SK-N-SH (cell line): ENCODE measurements at regions not wholly inside any gene's neighbourhood (a gene's known extent, or its start where the extent isn't known, plus 50 kb on each side); places are given as distances from the start of the nearest gene placed in this dataset.
"Not testable (repeated sequence)": the region's sequence is repeated elsewhere in the genome, so short reads cannot be mapped to it uniquely, and the experiment has no call there.

Source experiments
- CTCF ChIA-PET: fragments of 300-600, 350-600 bp; formaldehyde crosslinking; extraction: SDS; loops from one replicate; lab custom pipeline; 2021; lab: Yijun Ruan, JAX
- POLR2A ChIA-PET: fragments of 350-600 bp; sonication (Branson Sonifier 250); formaldehyde crosslinking; extraction: SDS; loops from one replicate; lab custom pipeline; 2020; ENCODE audit warnings: antibody characterized with exemption, inconsistent platforms; lab: Yijun Ruan, JAX
- DNase-seq: peaks from one replicate; pipeline ENCODE4 v3.0.0; 2012
- H2AFZ ChIP-seq: fragments of 200-600 bp; sonication (generic); 2 replicates; pipeline ENCODE4 v1.8.1; 2016; ENCODE audit warnings: antibody characterized with exemption, mild to moderate bottlenecking, low read depth
- H3F3A ChIP-seq: fragments of 200-600 bp; sonication (generic); replicated peaks from 2 replicates; pipeline ENCODE3; 2016; ENCODE audit warnings: antibody characterized with exemption, mild to moderate bottlenecking; ENCODE audit not compliant: insufficient read depth
- H3K27ac ChIP-seq, 2 experiments: fragments of 200-500 bp in 1 of 2; fragments of 200-600 bp in 1 of 2; sonication (Bioruptor generic) in 1 of 2; sonication (generic), shearing (Covaris generic) in 1 of 2; 2 replicates each; pipeline versions ENCODE4 v1.5.1 to v1.6.1; 2014 to 2016; ENCODE audit warnings: low read depth in 2 of 2, inconsistent platforms in 1 of 2, low read length in 1 of 2, mild to moderate bottlenecking in 1 of 2, mixed read lengths in 1 of 2
- H3K27me3 ChIP-seq: fragments of 200-600 bp; sonication (generic), shearing (Covaris generic); 2 replicates; pipeline ENCODE4 v1.6.1; 2016; ENCODE audit warnings: mixed run types; ENCODE audit not compliant: insufficient read depth
- H3K36me3 ChIP-seq, 2 experiments: fragments of 200-500 bp in 1 of 2; fragments of 200-600 bp in 1 of 2; sonication (Bioruptor generic) in 1 of 2; sonication (generic) in 1 of 2; replicated peaks in 1 of 2; 2 replicates each; pipeline versions ENCODE3 to v1.5.1; 2014 to 2016; ENCODE audit warnings: low read length in 1 of 2, mild to moderate bottlenecking in 1 of 2; ENCODE audit not compliant: insufficient read depth in 2 of 2, control insufficient read depth in 1 of 2
- H3K4me1 ChIP-seq, 2 experiments: fragments of 200-500 bp in 1 of 2; fragments of 200-600 bp in 1 of 2; sonication (Bioruptor generic) in 1 of 2; sonication (generic), shearing (Covaris generic) in 1 of 2; 2 replicates each; pipeline versions ENCODE4 v1.5.1 to v1.6.1; 2014 to 2016; ENCODE audit warnings: low read depth in 1 of 2, low read length in 1 of 2, mixed run types in 1 of 2; ENCODE audit not compliant: insufficient read depth in 2 of 2, control insufficient read depth in 1 of 2
- H3K4me2 ChIP-seq: fragments of 200-600 bp; sonication (generic), shearing (Covaris generic); 2 replicates; pipeline ENCODE4 v1.6.1; 2017; ENCODE audit warnings: mixed run types
- H3K4me3 ChIP-seq, 2 experiments: fragments of 200-500 bp in 1 of 2; fragments of 200-600 bp in 1 of 2; sonication (Bioruptor generic) in 1 of 2; sonication (generic), shearing (Covaris generic) in 1 of 2; 2 replicates each; pipeline versions ENCODE4 v1.5.1 to v1.8.1; 2014 to 2016; ENCODE audit warnings: low read depth in 2 of 2, inconsistent platforms in 1 of 2, low read length in 1 of 2, mild to moderate bottlenecking in 1 of 2, mixed read lengths in 1 of 2, moderate library complexity in 1 of 2
- H3K79me2 ChIP-seq: fragments of 200-600 bp; sonication (generic); 2 replicates; pipeline ENCODE4 v1.8.1; 2017; ENCODE audit warnings: mild to moderate bottlenecking; ENCODE audit not compliant: insufficient read depth
- H3K9ac ChIP-seq: fragments of 200-600 bp; sonication (generic); 2 replicates; pipeline ENCODE4 v1.6.1; 2017; ENCODE audit warnings: mixed run types
- H3K9me2 ChIP-seq: fragments of 200-600 bp; sonication (generic); 2 replicates; pipeline ENCODE4 v1.6.1; 2017; ENCODE audit warnings: mixed run types
- H3K9me3 ChIP-seq: fragments of 200-600 bp; sonication (generic); 2 replicates; pipeline ENCODE4 v1.6.1; 2017; ENCODE audit warnings: mixed run types, mild to moderate bottlenecking, moderate library complexity
- H4K20me1 ChIP-seq: fragments of 200-600 bp; sonication (generic); 2 replicates; pipeline ENCODE4 v1.6.1; 2017; ENCODE audit warnings: mild to moderate bottlenecking, mixed run types; ENCODE audit not compliant: insufficient read depth
- CHD2 ChIP-seq: fragments of 150-350 bp; IDR thresholded peaks from 2 replicates; pipeline ENCODE4 v1.6.1; 2018; ENCODE audit warnings: low read length; ENCODE audit not compliant: partially characterized antibody
- EP300 ChIP-seq, 2 experiments: IDR thresholded peaks; 2 replicates each; pipeline versions ENCODE4 v1.4.0 to v1.6.1; 2012; ENCODE audit warnings: borderline replicate concordance in 1 of 2, low read depth in 1 of 2, low read length in 1 of 2
- EZH2phosphoT487 ChIP-seq: fragments of 200-600 bp; sonication (generic); IDR thresholded peaks from 2 replicates; pipeline ENCODE4 v1.6.1; 2017; ENCODE audit warnings: low read depth, mixed run types, mild to moderate bottlenecking, antibody characterized with exemption, moderate library complexity, borderline replicate concordance
- FOXM1 ChIP-seq: IDR thresholded peaks from 2 replicates; pipeline ENCODE4 v1.4.0; 2012; ENCODE audit warnings: low read depth, mild to moderate bottlenecking
- JUND ChIP-seq: IDR thresholded peaks from 2 replicates; pipeline ENCODE4 v1.4.0; 2012
- MAX ChIP-seq: IDR thresholded peaks from 2 replicates; pipeline ENCODE4 v1.4.0; 2012; ENCODE audit warnings: low read depth
- NFIC ChIP-seq: IDR thresholded peaks from 2 replicates; pipeline ENCODE4 v1.4.0; 2012; ENCODE audit warnings: borderline replicate concordance
- NRF1 ChIP-seq: IDR thresholded peaks from 2 replicates; pipeline ENCODE4 v1.6.1; 2012; ENCODE audit warnings: low read depth, mild to moderate bottlenecking, low read length
- SIN3A ChIP-seq: IDR thresholded peaks from 2 replicates; pipeline ENCODE4 v1.6.1; 2012; ENCODE audit warnings: low read depth, mild to moderate bottlenecking, low read length, moderate library complexity, borderline replicate concordance
- USF2 ChIP-seq: fragments of 150-350 bp; IDR thresholded peaks from 2 replicates; pipeline ENCODE4 v1.6.1; 2017; ENCODE audit warnings: antibody characterized with exemption, low read length, low read depth, borderline replicate concordance
- ZBTB33 ChIP-seq: IDR thresholded peaks from 2 replicates; pipeline ENCODE4 v1.4.0; 2012; ENCODE audit warnings: low read depth, borderline replicate concordance
- WGBS: methylation state at CpG from one replicate; pipeline ENCODE4 v1.1.6; 2017; ENCODE audit warnings: low lambda C conversion rate; 5-methylcytosine and 5-hydroxymethylcytosine counted together

- Histone ChIP-seq H3F3A (no peaks in the 10 kb centered on the region), H3K4me3 (no peak overlapping the region), H3K9me2 (no peaks in the 10 kb centered on the region), H3K9me3 (no peaks in the 10 kb centered on the region), H4K20me1 (no peaks in the 10 kb centered on the region), H3K36me3 (no peaks in the 10 kb centered on the region), H3K27ac (no peak overlapping the region), H3K4me1 (no peaks in the 10 kb centered on the region), H2AFZ (no peak overlapping the region), H3K79me2 (no peaks in the 10 kb centered on the region), H3K27me3 (0 out of 2 replicates have a peak, but pooled peaks cover 7% of the 10 kb centered on the region), H3K9ac (no peak overlapping the region), H3K4me2 (no peak overlapping the region)
- ChIA-PET POLR2A (no interaction called here), CTCF (interaction anchor here (1.4 kb wide), 1 partner anchor 9 kb away, joined by 6 read pairs; no protein-coding TSS in a partner anchor)
- no peak for DNase-seq
- 3% methylated on average over 1 of the region's 1 CpG for WGBS
- TF ChIP-seq EP300 (IDR thresholded peaks at IDR 0.05; ENCODE audit: borderline replicate concordance in 1 of 2, low read depth in 1 of 2, low read length in 1 of 2), result no peak
- TF ChIP-seq CHD2, result no peak
- TF ChIP-seq ZBTB33, result no peak
- TF ChIP-seq NFIC, result no peak
- no peak for TF ChIP-seq NRF1
- no peak for TF ChIP-seq MAX
- no peak for TF ChIP-seq USF2
- no peak for TF ChIP-seq SIN3A
- TF ChIP-seq FOXM1, result no peak
- no peak for TF ChIP-seq JUND
- TF ChIP-seq EZH2phosphoT487, result no peak
Measured at GRCh38 chr7:115558161-115558560, 472.4 kb downstream of the TFEC start.

- H3K4me2 ChIP-seq, H2AFZ ChIP-seq, CTCF ChIA-PET, H3K9ac ChIP-seq, H3F3A ChIP-seq, H4K20me1 ChIP-seq, H3K27me3 ChIP-seq, H3K4me3 ChIP-seq, H3K9me3 ChIP-seq, H3K4me1 ChIP-seq, H3K9me2 ChIP-seq, H3K79me2 ChIP-seq, H3K36me3 ChIP-seq, POLR2A ChIA-PET, DNase-seq, H3K27ac ChIP-seq: not testable (repeated sequence)
- 5% methylated on average over 2 of the region's 2 CpGs for WGBS
Measured at GRCh38 chr7:115557296-115557695, 473.3 kb downstream of the TFEC start.
